ENCODE measurements at regions not wholly inside any gene's neighbourhood (a gene's known extent, or its start where the extent isn't known, plus 50 kb on each side); places are given as distances from the start of the nearest gene placed in this dataset.

DNA sequence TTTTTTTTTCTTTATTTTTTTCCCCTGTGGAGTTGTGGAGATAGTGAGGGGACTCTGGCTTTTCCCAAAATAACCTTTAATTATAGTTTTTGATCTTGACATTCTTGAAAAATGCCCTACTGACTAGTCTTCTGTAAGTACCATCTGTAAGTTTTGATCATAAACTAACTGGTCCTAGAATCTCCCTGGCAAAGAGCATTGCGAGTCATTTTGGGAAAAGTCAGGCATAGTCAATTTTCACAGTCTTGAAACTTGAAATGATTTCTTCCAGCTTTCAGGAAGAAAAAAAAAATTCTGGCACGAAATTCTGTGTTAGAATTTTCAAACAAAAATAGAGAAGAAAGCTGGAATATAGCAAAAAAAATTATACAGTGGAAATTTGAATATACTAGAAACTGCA, 181.2 kb upstream of the SNX7 start:
- DNase-seq (ENCODE audit: low spot score) = no peak

DNA sequence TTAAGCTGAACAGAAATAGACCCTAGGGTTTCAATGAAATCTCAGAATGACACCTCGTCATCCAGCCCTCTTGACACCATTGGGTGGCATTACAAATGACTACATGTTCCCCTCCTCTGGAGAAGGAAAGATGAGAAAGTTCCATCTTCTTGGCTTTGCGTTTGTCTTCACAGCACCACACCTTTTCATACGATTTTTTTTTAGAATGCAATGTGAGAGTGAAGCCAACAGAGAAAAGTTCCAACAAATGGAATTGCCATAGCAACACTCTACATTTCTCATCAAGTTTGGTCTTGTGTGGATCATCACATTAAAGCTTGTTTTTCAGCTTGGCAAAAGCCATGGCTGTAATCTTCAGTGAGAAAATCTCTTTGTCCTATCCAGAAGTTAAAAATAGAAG, 183.4 kb upstream of the SNX7 start:
- DNase-seq (ENCODE audit: low spot score) = no peak

DNA sequence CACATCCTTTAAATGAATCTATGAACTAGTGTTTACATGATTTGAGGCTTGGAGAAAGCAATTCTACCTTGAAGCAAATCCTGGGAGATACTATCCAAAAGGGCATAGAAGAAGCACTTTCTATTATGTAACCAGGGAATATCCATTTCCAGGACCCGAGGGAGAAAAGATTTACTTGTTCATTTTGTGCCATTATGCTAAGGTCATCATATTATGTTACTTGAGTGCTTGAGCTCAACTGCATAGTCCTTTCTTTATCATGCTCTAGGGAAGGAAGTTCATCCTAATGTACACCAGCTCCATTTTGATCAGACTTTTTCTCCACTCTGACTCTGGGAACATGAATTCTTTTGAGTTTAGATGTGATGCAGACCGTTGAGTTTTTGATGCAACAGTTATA, 188.6 kb upstream of the SNX7 start:
- no peak for DNase-seq (ENCODE audit: low spot score)

DNA sequence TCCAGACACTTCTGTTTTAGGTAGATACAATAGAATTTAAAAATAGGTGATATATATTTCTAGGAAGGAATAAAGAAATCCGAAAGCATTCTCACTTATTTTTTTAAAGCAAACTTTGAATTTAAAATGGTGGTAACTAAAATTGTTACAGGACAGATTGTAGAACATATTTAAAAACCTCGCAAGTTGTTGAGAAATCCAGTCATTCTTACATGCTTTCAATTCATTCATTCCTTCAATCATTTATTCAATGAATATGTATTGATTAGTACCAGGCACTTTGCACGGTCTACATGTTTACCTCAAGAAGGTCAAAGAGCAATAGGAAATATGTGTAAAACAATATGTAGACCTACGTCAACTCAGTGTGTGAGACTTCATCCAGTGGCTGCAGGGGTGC, 189.9 kb upstream of the SNX7 start:
- no peak for DNase-seq (ENCODE audit: low spot score)

DNA sequence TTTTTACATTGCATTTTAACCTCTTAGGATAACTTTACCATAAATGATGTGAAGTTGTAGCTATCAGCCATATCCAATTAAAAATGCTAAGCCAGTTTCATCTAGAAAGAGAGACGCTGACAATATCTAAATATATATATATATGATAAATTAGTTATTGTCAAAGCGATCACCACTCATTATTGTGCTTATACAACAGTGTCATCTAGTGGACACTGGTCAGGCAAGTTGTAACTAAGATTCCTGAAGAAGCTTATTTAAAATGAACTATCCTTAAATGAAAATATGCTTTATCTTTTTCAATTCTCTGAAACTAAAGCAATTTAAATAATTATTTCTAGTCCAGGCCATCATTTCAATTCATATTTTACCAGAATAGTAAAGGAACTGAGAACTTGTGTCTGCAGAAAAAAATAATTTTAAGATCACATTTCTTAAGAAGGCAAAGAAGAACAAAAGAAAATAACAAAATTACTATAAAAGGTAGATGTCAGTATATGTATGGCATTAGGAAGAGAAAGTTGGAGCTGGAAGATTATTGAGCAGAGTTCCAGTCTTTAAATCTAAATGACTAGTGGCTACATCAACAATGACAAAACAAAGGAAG, 193.3 kb upstream of the SNX7 start:
- DNase-seq (ENCODE audit: low spot score) = no peak

DNA sequence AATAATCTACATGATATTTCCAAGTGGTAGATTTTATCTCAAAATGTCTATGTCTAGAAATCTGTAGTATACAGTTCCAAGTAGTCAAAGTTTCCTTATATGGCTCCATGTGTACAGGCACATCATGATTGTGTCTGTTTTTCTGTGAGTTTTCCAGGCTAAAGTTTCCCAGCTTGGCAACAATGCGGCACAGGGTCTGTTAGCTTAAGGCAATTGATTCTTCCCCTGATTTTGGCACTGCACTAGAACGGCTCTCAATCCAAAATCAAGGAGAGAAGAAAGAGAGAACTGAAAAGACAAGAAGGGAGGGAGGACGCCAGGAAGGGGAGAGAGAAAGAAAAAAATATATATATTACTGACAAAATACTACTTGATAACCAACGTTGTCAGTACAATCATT, 193.9 kb upstream of the SNX7 start:
- no peak for DNase-seq (ENCODE audit: low spot score)

DNA sequence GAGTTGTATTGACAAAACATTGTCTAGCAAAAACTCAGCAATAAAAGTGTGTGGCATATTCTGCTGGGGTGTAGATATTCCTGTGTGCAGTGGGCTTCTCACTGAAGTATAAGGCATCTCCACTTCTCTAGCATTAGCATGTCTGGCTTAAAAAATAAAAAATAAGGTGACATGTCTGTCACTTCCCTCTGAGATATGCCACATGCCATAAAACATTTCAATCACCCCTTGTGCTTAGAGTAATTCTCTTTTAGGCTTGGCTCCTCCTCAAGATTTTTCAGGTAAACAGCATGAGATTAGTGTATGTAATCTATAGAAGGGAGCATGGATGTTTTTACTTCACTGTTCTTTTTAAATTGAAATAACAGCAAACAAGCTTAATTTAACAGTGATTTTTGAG, 194.4 kb upstream of the SNX7 start:
- no peak for DNase-seq (ENCODE audit: low spot score)

DNA sequence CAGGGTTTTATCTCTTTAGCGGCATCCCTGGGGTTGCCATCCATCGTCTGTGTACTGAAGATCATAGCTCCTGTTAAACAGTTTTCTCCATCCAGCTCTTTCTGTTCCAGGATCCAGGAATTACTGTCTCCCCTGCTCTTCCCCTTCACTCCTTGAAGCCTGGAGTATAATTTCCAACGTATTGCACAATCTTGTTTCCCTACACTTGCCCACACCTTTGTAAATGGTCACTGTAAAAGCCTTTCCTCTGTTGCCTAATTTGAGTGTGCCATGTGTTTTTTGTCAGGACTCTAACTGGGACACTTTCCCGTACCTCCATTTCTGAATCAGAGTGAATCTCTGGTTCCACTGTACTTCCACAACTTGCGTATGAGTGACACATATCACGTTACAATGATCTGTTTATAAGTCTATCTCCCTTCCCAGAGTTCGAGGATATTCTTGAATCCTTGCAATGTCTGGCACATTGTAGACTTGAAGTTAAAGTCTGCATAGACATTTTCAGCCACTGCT, 199.6 kb upstream of the SNX7 start:
- DNase-seq (ENCODE audit: low spot score) = no peak

DNA sequence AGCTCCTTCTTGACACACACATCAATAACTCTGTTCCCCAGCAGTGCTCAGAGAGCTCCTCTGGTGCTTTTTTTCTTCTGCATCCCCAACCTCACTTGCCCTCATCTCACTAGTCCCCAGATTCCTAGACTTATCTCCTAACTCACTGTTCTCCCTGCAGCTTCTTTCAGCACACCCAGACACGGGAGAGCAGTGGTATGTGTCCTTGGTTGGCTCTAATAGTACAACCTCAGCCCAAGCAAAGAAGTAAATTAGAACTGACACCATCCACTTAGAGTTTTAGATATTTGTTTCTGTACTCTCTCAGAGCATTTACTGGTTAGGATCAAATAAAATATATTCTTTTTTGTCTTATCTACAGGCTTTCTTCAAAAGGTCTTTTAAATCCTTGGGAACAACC, 201.4 kb upstream of the SNX7 start:
- DNase-seq (ENCODE audit: low spot score) = no peak

DNA sequence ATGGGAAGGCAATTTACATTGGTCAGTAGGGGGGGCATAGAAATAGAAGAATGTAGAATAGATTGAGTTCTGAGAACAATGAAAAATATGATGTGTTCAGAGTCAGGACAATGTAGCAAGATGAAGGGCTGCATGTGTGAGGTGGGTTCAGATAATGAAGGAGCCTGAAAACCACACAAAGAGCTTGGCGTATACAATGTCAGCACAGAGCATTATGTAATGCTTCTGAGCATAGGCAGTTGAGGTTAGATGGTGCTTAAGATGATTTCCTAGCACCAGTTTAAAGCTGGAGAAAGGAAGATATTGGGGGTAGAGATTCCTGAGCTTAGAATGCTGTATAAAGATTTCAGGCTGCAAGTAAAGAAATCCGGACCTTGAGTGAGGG, 202.0 kb upstream of the SNX7 start:
- DNase-seq (ENCODE audit: low spot score) = no peak

DNA sequence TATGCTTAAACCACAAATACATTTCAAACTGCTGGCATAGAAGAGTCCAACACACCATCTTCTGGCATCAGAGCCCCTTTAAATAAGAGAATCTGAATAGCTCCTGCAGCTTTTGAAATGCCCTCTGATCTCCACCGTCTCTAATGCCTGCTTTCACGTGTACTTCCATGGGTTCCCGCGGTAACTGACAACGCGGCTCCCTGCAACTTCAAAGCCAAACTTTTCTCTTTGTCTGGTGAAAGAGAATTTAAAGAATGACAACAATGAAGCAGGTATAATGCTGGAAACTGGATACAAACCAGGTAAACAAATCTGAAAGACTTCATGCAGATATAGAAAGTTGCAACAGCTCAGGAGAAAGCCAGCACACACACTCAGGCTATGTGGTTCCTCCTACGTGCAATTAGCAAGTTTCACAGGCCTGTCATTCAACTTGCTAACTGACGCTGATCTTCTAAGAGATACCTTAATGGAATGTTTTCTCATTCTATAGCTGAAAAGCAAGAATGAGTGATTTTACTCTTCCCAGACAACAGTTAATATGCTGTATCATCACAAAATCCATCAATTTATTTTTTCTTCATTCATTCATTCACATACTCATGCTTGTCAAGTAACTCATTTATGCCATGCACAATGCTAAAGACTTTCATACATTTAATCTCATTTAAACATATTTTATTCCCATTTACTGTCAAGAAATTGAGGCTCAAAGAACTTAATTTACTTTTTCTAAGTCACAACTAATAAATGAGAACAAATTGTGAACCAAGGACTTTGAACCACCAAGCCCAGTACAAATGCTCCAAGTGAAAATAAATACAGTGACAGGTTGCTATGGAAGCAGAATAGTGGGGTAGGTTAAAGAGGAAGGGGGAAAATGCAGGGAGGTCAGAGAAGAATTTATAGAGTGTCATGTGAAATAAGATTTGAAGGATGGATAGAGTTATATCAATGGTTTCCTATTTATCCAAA, 202.7 kb upstream of the SNX7 start:
- DNase-seq (ENCODE audit: low spot score) = no peak

DNA sequence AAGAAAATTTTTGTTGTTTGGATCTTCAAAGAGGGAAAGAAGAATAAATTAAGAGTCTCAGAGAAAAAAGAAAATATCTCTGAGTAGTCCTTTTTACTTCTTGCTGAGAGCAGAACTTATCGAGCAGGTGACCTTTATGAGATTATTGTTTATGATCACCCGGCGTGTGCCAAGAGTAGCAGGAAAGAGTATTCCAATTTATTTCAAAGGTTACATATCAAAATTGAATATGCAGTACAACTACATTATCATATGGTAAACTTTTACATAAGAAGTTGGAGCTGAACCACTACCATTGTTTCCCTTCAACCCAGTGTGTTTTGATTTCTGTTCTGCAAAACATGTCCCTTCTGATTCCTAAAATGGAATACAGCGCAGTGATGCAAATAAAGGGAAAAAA, 204.3 kb upstream of the SNX7 start:
- no peak for DNase-seq (ENCODE audit: low spot score)

DNA sequence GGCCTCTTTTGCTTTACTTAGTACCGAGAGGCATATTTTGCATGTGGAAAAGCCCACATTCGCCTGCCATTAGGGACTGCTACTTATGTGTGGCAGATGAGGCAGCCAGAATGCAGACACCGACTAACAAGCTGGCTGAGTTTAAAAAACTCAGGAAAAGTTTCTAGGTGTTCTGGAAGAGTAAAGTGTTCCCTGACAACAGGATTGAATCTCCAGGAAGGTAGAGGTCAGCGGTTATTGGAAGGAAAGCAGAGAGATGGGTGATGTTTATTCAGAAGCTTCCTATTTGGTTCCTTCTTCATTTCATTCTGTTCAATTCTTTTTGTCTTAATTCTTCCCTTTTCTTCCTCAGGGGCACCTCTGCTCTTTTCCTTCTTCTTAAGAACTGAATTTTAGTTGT, 206.9 kb upstream of the SNX7 start:
- no peak for DNase-seq (ENCODE audit: low spot score)

DNA sequence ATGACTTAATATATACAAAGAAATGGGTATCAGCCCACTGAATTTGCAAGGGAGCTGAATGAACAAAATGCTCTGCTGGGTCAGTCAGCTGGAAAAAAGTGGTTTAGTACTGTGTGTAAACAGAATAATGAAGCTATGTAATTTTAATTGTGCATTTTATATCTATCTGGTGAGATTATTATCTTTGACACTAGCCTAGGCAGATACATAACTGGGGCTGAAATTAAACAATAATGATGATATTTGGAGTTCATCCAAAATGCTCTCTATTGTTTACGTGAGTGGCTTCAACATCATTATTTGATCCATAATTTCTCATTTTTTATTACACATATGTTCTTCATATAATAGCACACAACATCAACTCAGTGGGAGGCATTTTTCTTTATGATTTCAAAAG, 208.5 kb upstream of the SNX7 start:
- DNase-seq (ENCODE audit: low spot score) = no peak

DNA sequence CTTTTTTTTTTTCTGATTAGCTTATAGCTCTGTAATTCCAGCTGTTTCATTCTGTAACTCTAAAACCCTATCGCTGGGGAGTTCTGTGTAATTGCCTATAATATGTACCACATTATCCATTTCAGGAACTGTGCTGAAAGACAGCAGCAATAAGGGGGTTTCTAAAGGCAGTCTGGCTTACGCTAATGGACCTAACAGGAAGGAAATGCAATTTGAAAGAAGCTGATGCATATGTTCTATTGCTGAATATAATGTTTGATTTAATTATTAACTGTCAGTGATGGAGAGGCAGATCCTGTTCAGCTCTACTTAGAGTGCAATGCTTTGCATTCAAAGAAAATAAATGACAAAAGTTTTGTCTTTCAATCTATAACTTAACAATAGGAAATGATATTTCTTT, 209.4 kb upstream of the SNX7 start:
- DNase-seq (ENCODE audit: low spot score) = no peak

DNA sequence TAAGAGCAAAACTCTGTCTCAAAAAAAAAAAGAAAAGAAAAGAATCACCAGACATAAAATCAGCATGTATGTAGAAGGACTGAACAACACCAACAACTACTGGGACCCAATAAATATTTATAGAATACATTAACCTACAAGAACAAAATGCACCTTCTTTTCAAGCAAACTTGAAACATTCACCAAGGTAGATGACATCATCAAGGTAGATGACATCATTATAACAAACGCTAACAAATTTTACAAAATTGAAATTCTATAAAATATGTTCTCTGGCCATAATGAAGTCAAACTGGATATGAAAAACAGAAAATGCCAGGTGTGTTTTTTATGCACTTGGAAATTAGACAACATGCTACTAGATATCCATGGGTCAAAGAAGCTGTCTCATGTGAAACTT, 220.2 kb upstream of the SNX7 start:
- no peak for DNase-seq (ENCODE audit: low spot score)

DNA sequence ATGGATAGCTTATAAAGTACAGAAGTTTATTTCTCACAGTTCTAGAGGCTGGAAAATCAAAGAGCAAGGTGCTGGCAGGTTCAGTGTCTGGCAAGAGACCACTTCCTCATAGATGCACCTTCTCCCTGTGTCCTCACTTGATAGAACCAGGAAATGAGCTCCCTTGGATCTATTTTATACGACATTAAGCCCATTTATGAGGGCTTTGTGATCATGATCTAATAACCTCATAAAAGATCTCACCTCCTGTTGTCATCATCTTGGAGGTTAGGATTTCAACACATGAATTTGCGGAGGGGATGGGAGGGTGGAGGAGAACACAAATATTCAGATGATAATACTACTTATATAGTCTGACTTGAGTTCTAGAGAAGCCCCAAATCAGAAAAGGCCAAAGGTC, 222.1 kb upstream of the SNX7 start:
- DNase-seq (ENCODE audit: low spot score) = no peak

DNA sequence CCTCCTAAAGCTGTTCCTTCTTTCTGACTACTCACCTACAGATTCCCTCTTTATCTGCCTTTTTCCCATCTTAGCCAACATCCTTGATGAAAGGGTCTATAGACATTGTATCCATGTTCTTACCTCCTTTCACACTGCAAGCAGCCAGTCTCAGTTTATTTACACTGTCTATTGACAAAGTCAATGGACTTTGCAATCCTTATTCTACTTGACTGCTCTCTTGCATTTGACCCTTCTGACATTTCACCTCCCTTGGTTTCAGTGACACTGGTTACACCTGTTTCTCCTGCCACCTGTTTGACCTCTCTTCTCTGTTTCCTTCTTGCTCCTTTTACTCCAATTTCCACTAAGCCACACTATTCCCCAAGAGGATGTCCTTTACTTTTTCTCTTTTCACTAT, 224.0 kb upstream of the SNX7 start:
- DNase-seq (ENCODE audit: low spot score) = no peak

DNA sequence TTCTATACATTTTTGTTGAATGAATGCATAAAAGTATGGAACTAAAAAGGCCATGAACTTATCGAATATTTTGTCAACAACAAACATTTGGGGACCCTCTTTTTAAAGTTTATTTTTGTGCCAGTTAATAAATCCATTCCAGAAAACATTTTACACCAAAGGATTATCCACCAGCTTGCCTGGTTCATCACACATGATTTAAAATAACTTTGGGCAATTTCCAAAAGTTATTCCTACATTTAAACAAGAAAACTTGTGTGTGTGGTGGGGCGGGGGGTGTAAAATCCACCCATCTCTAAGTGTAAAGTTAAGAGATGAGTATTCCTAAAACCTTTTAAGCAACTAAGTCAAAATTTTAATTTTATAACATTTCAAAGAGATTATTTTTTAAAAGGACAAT, 224.5 kb upstream of the SNX7 start:
- DNase-seq (ENCODE audit: low spot score) = no peak

DNA sequence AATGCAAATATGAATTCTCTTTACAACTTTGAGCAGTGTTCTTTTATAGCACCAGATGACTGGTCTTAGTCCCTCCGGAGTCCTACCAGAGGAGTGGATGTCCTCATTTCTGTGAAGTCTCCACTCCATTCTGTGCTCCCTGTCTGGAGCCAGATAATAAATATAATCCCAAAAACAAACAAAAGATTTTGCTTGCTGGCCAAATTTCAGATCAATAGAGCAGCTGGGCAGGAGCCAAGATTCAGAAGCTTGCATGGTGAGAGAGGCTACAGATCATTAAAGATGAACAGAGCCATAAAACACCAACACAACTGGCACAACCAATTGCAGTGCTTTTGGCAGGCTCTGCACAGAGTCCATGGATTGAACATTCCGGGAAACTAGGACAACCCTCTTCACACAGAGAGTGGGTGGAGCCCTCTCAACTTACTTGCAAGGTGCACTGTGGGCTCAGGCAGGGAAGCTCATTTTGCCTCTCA, 231.5 kb upstream of the SNX7 start:
- DNase-seq (ENCODE audit: low spot score) = no peak

DNA sequence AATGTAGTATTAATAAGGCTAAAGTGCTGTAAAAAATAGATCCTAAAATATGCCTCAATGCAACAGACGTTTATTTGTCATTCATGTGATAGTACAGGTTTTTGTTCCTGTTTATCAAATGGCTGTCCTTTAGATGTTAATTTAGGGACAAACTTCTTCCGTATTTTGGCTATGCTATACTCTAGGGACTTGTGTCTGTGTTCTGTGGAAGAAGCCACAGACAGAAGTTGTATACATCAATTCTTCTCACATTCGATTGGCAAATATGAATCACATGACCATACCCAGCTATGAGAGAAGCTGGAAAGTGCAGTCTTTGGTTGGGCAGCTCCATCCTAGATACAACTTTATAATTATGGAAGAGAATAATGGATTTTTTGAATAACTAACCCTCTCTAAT, 232.7 kb upstream of the SNX7 start:
- no peak for DNase-seq (ENCODE audit: low spot score)

DNA sequence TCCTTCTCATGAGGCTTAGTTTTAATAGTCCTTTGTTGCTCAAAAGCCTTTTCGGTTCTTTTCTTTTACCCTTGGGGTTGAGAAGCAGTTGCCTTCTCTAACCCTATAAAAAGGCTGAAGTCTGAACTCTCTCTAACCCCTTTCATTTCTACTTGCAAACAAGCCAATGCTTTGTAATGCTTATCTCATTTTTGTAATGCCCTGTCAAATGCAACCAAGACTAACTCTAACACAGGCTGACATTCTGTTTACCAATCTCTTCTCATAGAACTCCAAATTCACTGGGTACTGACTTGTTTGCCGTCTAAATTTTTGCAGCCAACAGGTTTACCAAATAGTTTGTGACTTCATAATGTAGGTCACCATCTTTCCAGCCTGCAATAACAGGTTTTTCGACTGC, 233.9 kb upstream of the SNX7 start:
- DNase-seq (ENCODE audit: low spot score) = no peak

DNA sequence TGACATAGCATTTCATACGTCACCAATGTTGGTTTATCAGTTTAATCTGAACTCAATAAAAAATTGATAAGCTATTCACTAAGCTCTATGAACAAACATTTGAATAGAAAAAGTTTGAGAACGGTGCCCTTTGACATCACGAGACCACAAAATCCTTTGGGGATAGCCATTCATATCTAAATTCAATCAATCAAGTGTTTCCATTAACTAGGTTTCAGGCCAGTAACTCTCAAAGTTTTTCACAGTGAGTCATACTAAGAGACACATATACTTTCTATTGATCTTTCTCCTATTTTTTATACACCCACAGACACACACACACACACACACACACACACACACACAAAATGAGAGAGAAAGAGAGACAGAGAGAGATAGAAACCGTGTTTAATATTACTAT, 235.4 kb upstream of the SNX7 start:
- no peak for DNase-seq (ENCODE audit: low spot score)

DNA sequence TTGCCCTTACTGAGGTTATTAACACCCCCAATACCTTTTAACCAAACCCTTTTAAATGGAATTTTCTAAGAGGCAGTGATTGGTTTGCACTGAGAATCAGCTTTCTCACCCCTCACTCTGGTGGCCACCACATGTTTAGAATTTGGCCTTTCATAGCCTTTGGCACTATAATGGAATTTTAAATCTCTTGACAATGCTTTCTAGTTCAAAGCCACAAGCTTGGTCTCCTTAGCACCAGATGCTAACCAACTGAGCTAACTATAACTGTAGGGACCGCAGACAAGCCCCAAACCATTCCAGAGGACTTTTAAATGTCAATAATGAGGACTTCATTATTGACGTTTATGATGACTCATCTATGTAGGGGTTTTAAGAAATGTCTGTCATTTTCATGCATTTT, 238.7 kb upstream of the SNX7 start:
- DNase-seq (ENCODE audit: low spot score) = no peak
